DND-41 (cell line): ENCODE measurements at regions not wholly inside any gene's neighbourhood (a gene's known extent, or its start where the extent isn't known, plus 50 kb on each side); places are given as distances from the start of the nearest gene placed in this dataset.

Experiments
- CTCF ChIP-seq: IDR thresholded peaks from 2 replicates; pipeline ENCODE4 v1.5.1; 2012; ENCODE audit warnings: borderline replicate concordance, low read length, moderate library complexity, mild to moderate bottlenecking; ENCODE audit not compliant: poor library complexity, severe bottlenecking; ENCODE audit errors: extremely low read depth
- EZH2 ChIP-seq: IDR thresholded peaks from 3 replicates; pipeline ENCODE4 v1.6.1; 2012; ENCODE audit warnings: borderline replicate concordance, low read depth, mild to moderate bottlenecking, moderate library complexity, low read length, inconsistent platforms; ENCODE audit not compliant: severe bottlenecking

GRCh38 chr2:7427293-7428060, 510.3 kb downstream of the RNF144A start:
- TF ChIP-seq CTCF (peak; percentile 90), EZH2 (no peak)
